Upper lobe of left lung (tissue), 4 donors: ENCODE measurements at regions not wholly inside any gene's neighbourhood (a gene's known extent, or its start where the extent isn't known, plus 50 kb on each side); places are given as distances from the start of the nearest gene placed in this dataset.

Experiments used
- CTCF ChIP-seq, 6 experiments: fragments of 450-650 bp in 4 of 6; fragments of 200-600 bp in 2 of 6; sonication (generic) in 2 of 6; IDR thresholded peaks; one replicate each; pipeline ENCODE4 v1.5.1; 2016 to 2019; ENCODE audit warnings: antibody characterized with exemption in 6 of 6
- POLR2A ChIP-seq, 4 donors: fragments of 450-650 bp; IDR thresholded peaks; one replicate each; pipeline ENCODE4 v1.5.1; 2016 to 2017; ENCODE audit warnings: antibody characterized with exemption in 4 of 4, mild to moderate bottlenecking in 2 of 4

- no peak for TF ChIP-seq POLR2A (IDR thresholded peaks at IDR 0.05)
- TF ChIP-seq CTCF (IDR thresholded peaks at IDR 0.05), result no peak
Observed at GRCh38 chr16:87016046-87017035, 300.9 kb downstream of the C16orf95 start.
